ENCODE measurements at regions not wholly inside any gene's neighbourhood (a gene's known extent, or its start where the extent isn't known, plus 50 kb on each side); places are given as distances from the start of the nearest gene placed in this dataset.

GRCh38 chr14:104322531-104323366, 184.4 kb downstream of the KIF26A start:
- H3K36me3 ChIP-seq, result no peaks in the 10 kb centered on the region
- peak in 1 of 2 donors; percentile 17 for DNase-seq
- no peaks in the 10 kb centered on the region for H3K9me3 ChIP-seq
- H3K4me3 ChIP-seq, result no peak overlapping the region
- WGBS, 5 donors, result 64 to 72% (median 68%) methylated on average over 26 to 28 of the region's 28 CpGs
- intact Hi-C loops (cut with DNase I; ENCODE audit: low total_unique reads), result no loop called here
- H3K4me1 ChIP-seq, result no peaks in the 10 kb centered on the region
- peaks cover 0 to 50% (median 18%) of the 10 kb centered on the region in 3 donors for H3K27me3 ChIP-seq
- no peak for TF ChIP-seq EP300 (IDR thresholded peaks at IDR 0.05)
- TF ChIP-seq POLR2AphosphoS5 (IDR thresholded peaks at IDR 0.05), result no peak
- no peak for TF ChIP-seq POLR2A (IDR thresholded peaks at IDR 0.05)
- no peak for TF ChIP-seq CTCF (IDR thresholded peaks at IDR 0.05)
- no peak overlapping the region for H3K27ac ChIP-seq

GRCh38 chr14:104323551-104324175, 185.3 kb downstream of the KIF26A start:
- TF ChIP-seq EP300 (IDR thresholded peaks at IDR 0.05) (no peak), CTCF (IDR thresholded peaks at IDR 0.05) (no peak), POLR2AphosphoS5 (IDR thresholded peaks at IDR 0.05) (no peak), POLR2A (IDR thresholded peaks at IDR 0.05) (no peak)
- Histone ChIP-seq H3K4me1 (no peaks in the 10 kb centered on the region), H3K27me3 (peaks cover 0 to 47% (median 18%) of the 10 kb centered on the region in 3 donors), H3K36me3 (no peaks in the 10 kb centered on the region), H3K9me3 (peaks cover 0 to 2% (median under 1%) of the 10 kb centered on the region in 4 donors), H3K4me3 (no peak overlapping the region), H3K27ac (no peak overlapping the region)
- peak; percentile 0 to 7 for DNase-seq
- WGBS, 5 donors, result 83 to 86% (median 84%) methylated on average over 14 to 15 of the region's 15 CpGs
- intact Hi-C loops (cut with DNase I; ENCODE audit: low total_unique reads), result no loop called here

GRCh38 chr14:104326848-104327247, 188.5 kb downstream of the KIF26A start:
- DNase-seq, result peak in 1 of 2 donors; percentile 19
- intact Hi-C loops (cut with DNase I; ENCODE audit: low total_unique reads), result no loop called here
- no peak overlapping the region for H3K4me3 ChIP-seq
- 71 to 89% (median 82%) methylated on average over 7 to 10 of the region's 10 CpGs for WGBS, 5 donors
- H3K9me3 ChIP-seq, result peaks cover 0 to 28% (median 21%) of the 10 kb centered on the region in 4 donors
- H3K27me3 ChIP-seq, result peaks cover 0 to 16% (median 2%) of the 10 kb centered on the region in 3 donors
- TF ChIP-seq CTCF (IDR thresholded peaks at IDR 0.05), result no peak
- TF ChIP-seq EP300 (IDR thresholded peaks at IDR 0.05), result no peak
- TF ChIP-seq POLR2A (IDR thresholded peaks at IDR 0.05), result no peak
- no peak for TF ChIP-seq POLR2AphosphoS5 (IDR thresholded peaks at IDR 0.05)
- no peaks in the 10 kb centered on the region for H3K36me3 ChIP-seq
- H3K27ac ChIP-seq, result no peak overlapping the region
- no peaks in the 10 kb centered on the region for H3K4me1 ChIP-seq

GRCh38 chr14:104328607-104329006, 190.2 kb downstream of the KIF26A start:
- 71 to 89% (median 83%) methylated on average over 5 of the region's 5 CpGs for WGBS, 5 donors
- peaks cover 0 to 2% (median 0%) of the 10 kb centered on the region in 3 donors for H3K27me3 ChIP-seq
- H3K36me3 ChIP-seq, result no peaks in the 10 kb centered on the region
- intact Hi-C loops (cut with DNase I; ENCODE audit: low total_unique reads), result no loop called here
- no peaks in the 10 kb centered on the region for H3K4me1 ChIP-seq
- no peak overlapping the region for H3K27ac ChIP-seq
- no peak overlapping the region for H3K4me3 ChIP-seq
- DNase-seq, result peak in 1 of 2 donors; percentile 9
- peaks cover 0 to 28% (median 21%) of the 10 kb centered on the region in 4 donors for H3K9me3 ChIP-seq
- TF ChIP-seq CTCF (IDR thresholded peaks at IDR 0.05) (no peak), EP300 (IDR thresholded peaks at IDR 0.05) (no peak)
